B cell (primary cell): ENCODE measurements at regions not wholly inside any gene's neighbourhood (a gene's known extent, or its start where the extent isn't known, plus 50 kb on each side); places are given as distances from the start of the nearest gene placed in this dataset.

Experiments used
- ATAC-seq: fragments of 200-7000 bp; cut with Tn5 transposase; one replicate; pipeline ENCODE4 v1.10.0; 2021; ENCODE audit warnings: low read depth, mild to moderate bottlenecking, moderate number of reproducible peaks, moderate library complexity
- CTCF ChIA-PET: fragments of 350-600 bp; sonication (Branson Sonifier 250); formaldehyde crosslinking; loops from one replicate; lab custom pipeline; 2021; ENCODE audit warnings: antibody characterized with exemption, inconsistent platforms; lab: Charles Lee
- POLR2A ChIA-PET: fragments of 350-600 bp; sonication (Branson Sonifier 250); formaldehyde crosslinking; loops from one replicate; lab custom pipeline; 2021; ENCODE audit warnings: antibody characterized with exemption; lab: Charles Lee
- DNase-seq: peaks from one replicate; pipeline ENCODE4 v3.0.0; 2013
- H2AFZ ChIP-seq: 2 replicates; pipeline ENCODE4 v1.6.1; 2012; ENCODE audit warnings: mild to moderate bottlenecking, low read depth, low read length; ENCODE audit not compliant: insufficient read depth, poor library complexity, severe bottlenecking
- H3K27ac ChIP-seq, 2 donors: 1 replicate in 1 of 2; 2 replicates in 1 of 2; pipeline ENCODE4 v1.5.1; 2012 to 2013; ENCODE audit warnings: low read length in 2 of 2, mild to moderate bottlenecking in 2 of 2, moderate library complexity in 1 of 2
- H3K27me3 ChIP-seq, 4 experiments: fragments of 200-600 bp in 1 of 4; sonication (generic) in 1 of 4; replicated peaks in 1 of 4; 1 replicate in 2 of 4; 2 replicates in 2 of 4; pipeline versions ENCODE4 v1.6.1 to v1.7.0; 2013 to 2016; ENCODE audit warnings: low read length in 3 of 4, mild to moderate bottlenecking in 2 of 4, mixed read lengths in 1 of 4, moderate library complexity in 1 of 4; ENCODE audit not compliant: insufficient read depth in 4 of 4, control insufficient read depth in 3 of 4; ENCODE audit errors: control extremely low read depth in 1 of 4
- H3K36me3 ChIP-seq, 2 experiments: replicated peaks in 1 of 2; 1 replicate in 1 of 2; 2 replicates in 1 of 2; pipeline versions ENCODE4 v1.6.1 to v1.7.1; 2013; ENCODE audit warnings: low read length in 1 of 2; ENCODE audit not compliant: insufficient read depth in 2 of 2, control insufficient read depth in 1 of 2; ENCODE audit errors: control extremely low read depth in 1 of 2, extremely low read depth in 1 of 2
- H3K4me1 ChIP-seq, 2 donors: fragments of 200-600 bp in 1 of 2; sonication (generic) in 1 of 2; 1 replicate in 1 of 2; 2 replicates in 1 of 2; pipeline versions ENCODE4 v1.5.1 to v1.6.1; 2013 to 2017; ENCODE audit warnings: low read length in 2 of 2; ENCODE audit not compliant: control insufficient read depth in 2 of 2, insufficient read depth in 2 of 2
- H3K4me2 ChIP-seq: replicated peaks from 2 replicates; pipeline ENCODE3; 2012; ENCODE audit warnings: mild to moderate bottlenecking, low read depth, low read length; ENCODE audit not compliant: poor library complexity, severe bottlenecking
- H3K4me3 ChIP-seq, 5 experiments: fragments of 200-600 bp in 1 of 5; sonication (generic) in 1 of 5; 1 replicate in 3 of 5; 2 replicates in 2 of 5; pipeline versions ENCODE4 v1.5.1 to v1.7.0; 2011 to 2016; ENCODE audit warnings: low read length in 4 of 5, mild to moderate bottlenecking in 4 of 5, low read depth in 2 of 5, control low read depth in 1 of 5, moderate library complexity in 1 of 5; ENCODE audit not compliant: insufficient read depth in 1 of 5; ENCODE audit errors: control extremely low read depth in 1 of 5, extremely low read depth in 1 of 5
- H3K79me2 ChIP-seq: fragments of 200-600 bp; sonication (generic); one replicate; pipeline ENCODE4 v1.6.0; 2016; ENCODE audit warnings: low read length; ENCODE audit not compliant: control insufficient read depth, insufficient read depth
- H3K9ac ChIP-seq: fragments of 200-600 bp; sonication (generic); 2 replicates; pipeline ENCODE4 v1.6.1; 2017; ENCODE audit warnings: mild to moderate bottlenecking, low read length, moderate library complexity
- H3K9me3 ChIP-seq, 3 donors: one replicate each; pipeline versions ENCODE4 v1.6.1 to v1.7.1; 2013; ENCODE audit warnings: low read length in 2 of 3; ENCODE audit not compliant: control insufficient read depth in 2 of 3, insufficient read depth in 1 of 3; ENCODE audit errors: control extremely low read depth in 1 of 3
- H4K20me1 ChIP-seq: 2 replicates; pipeline ENCODE4 v1.6.0; 2012; ENCODE audit warnings: mild to moderate bottlenecking, low read length; ENCODE audit not compliant: insufficient read depth, control insufficient read depth, poor library complexity, severe bottlenecking
- H3K27ac Mint-ChIP-seq: one replicate; pipeline ENCODE4 v1.8.0; 2021; ENCODE audit warnings: mixed read lengths
- H3K27me3 Mint-ChIP-seq: one replicate; pipeline ENCODE4 v1.8.0; 2021; ENCODE audit warnings: mixed read lengths
- H3K4me1 Mint-ChIP-seq: one replicate; pipeline ENCODE4 v1.8.0; 2021; ENCODE audit warnings: mixed read lengths
- H3K4me3 Mint-ChIP-seq: one replicate; pipeline ENCODE4 v1.8.0; 2021; ENCODE audit warnings: mixed read lengths
- H3K9me3 Mint-ChIP-seq: one replicate; pipeline ENCODE4 v1.8.0; 2022; ENCODE audit warnings: mixed read lengths; ENCODE audit not compliant: insufficient read depth
- EZH2 ChIP-seq: IDR thresholded peaks from 2 replicates; pipeline ENCODE4 v1.6.1; 2012; ENCODE audit warnings: borderline replicate concordance, low read depth, mild to moderate bottlenecking, moderate library complexity, low read length; ENCODE audit not compliant: insufficient read depth, poor library complexity, severe bottlenecking
- whole genome bisulfite sequencing: methylation state at CpG from one replicate; pipeline ENCODE4 v1.1.5; 2013; ENCODE audit warnings: missing lambda C conversion rate; ENCODE audit not compliant: insufficient coverage; 5-methylcytosine and 5-hydroxymethylcytosine counted together
- intact Hi-C: fragments of 100-400 bp; cut with micrococcal nuclease; formaldehyde crosslinking; loops from one replicate; pipeline ENCODE4 v1.10.0; 2022
- TF ChIP-seq, protein P1 (sequence below): fragments of 200-600 bp; IDR thresholded peaks from one replicate; pipeline ENCODE4 v1.8.0; 2022; ENCODE audit warnings: antibody characterized with exemption, mild to moderate bottlenecking

DNA sequence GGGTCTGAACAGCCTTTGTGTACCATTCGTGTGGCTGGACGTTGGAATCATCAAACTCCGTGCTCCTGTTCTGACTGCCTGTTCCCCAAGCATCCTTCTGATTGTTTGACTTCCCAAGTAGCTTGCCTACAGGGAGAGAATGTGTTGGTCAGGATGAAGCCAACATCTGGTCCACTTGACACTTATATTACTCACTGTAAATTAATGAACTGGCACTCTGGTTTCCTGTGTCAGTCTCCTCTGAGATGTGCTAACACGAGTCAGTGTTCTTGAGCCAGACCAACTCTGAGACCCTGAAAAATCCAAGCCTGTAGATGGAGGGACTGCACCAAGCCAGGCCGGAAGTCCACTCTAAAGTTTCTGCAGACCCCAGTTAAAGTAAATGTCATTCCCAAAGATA is 440.9 kb downstream of the ZNF516 start:
- no peak for ATAC-seq
- WGBS = 28% methylated on average over 2 of the region's 5 CpGs
- POLR2A ChIA-PET = no interaction called here
- Histone ChIP-seq H3K4me1 (no peaks in the 10 kb centered on the region), H3K9ac (no peak overlapping the region), H2AFZ (no peak overlapping the region), H4K20me1 (no peaks in the 10 kb centered on the region), H3K4me3 (no peak overlapping the region), H3K27ac (no peak overlapping the region), H3K36me3 (no peaks in the 10 kb centered on the region), H3K9me3 (peaks cover 0 to 12% (median 0%) of the 10 kb centered on the region in 3 donors), H3K27me3 (no peaks in the 10 kb centered on the region), H3K4me2 (no peak overlapping the region), H3K79me2 (no peaks in the 10 kb centered on the region)
- Mint-ChIP-seq H3K27me3 (no peaks in the 10 kb centered on the region), H3K9me3 (peaks cover 4% of the 10 kb centered on the region), H3K27ac (no peak overlapping the region), H3K4me3 (no peak overlapping the region), H3K4me1 (no peaks in the 10 kb centered on the region)
- no peak for DNase-seq
- TF ChIP-seq, protein P1, sequence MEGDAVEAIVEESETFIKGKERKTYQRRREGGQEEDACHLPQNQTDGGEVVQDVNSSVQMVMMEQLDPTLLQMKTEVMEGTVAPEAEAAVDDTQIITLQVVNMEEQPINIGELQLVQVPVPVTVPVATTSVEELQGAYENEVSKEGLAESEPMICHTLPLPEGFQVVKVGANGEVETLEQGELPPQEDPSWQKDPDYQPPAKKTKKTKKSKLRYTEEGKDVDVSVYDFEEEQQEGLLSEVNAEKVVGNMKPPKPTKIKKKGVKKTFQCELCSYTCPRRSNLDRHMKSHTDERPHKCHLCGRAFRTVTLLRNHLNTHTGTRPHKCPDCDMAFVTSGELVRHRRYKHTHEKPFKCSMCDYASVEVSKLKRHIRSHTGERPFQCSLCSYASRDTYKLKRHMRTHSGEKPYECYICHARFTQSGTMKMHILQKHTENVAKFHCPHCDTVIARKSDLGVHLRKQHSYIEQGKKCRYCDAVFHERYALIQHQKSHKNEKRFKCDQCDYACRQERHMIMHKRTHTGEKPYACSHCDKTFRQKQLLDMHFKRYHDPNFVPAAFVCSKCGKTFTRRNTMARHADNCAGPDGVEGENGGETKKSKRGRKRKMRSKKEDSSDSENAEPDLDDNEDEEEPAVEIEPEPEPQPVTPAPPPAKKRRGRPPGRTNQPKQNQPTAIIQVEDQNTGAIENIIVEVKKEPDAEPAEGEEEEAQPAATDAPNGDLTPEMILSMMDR = no peak
- no peak for TF ChIP-seq EZH2
- CTCF ChIA-PET = no interaction called here
- intact Hi-C loops = no loop called here

- Histone ChIP-seq H3K36me3 (no peaks in the 10 kb centered on the region), H2AFZ (no peak overlapping the region), H3K4me1 (no peaks in the 10 kb centered on the region), H3K4me2 (no peak overlapping the region), H3K27me3 (no peaks in the 10 kb centered on the region), H3K9me3 (peaks cover 0 to 10% (median 0%) of the 10 kb centered on the region in 3 donors), H3K9ac (no peak overlapping the region), H4K20me1 (no peaks in the 10 kb centered on the region), H3K4me3 (no peak overlapping the region), H3K27ac (no peak overlapping the region), H3K79me2 (no peaks in the 10 kb centered on the region)
- no peaks in the 10 kb centered on the region for H3K27me3 Mint-ChIP-seq
- no peak overlapping the region for H3K27ac Mint-ChIP-seq
- ATAC-seq (no peak), DNase-seq (no peak)
- TF ChIP-seq EZH2 = no peak
- TF ChIP-seq, protein P1 = no peak
- no peak overlapping the region for H3K4me3 Mint-ChIP-seq
- ChIA-PET CTCF (no interaction called here), POLR2A (no interaction called here)
- H3K9me3 Mint-ChIP-seq = peaks cover 4% of the 10 kb centered on the region
- 92% methylated on average over 6 of the region's 8 CpGs for WGBS
- no peaks in the 10 kb centered on the region for H3K4me1 Mint-ChIP-seq
- intact Hi-C loops = no loop called here
These were observed 441.5 kb downstream of the ZNF516 start for GRCh38 chr18:76053551-76053950.
